Adrenal gland (tissue), 5 donors: ENCODE measurements at regions not wholly inside any gene's neighbourhood (a gene's known extent, or its start where the extent isn't known, plus 50 kb on each side); places are given as distances from the start of the nearest gene placed in this dataset.

Experiments used
- POLR2A ChIP-seq, 2 donors: fragments of 450-650 bp; IDR thresholded peaks; one replicate each; pipeline ENCODE4 v1.6.1; 2017; ENCODE audit warnings: antibody characterized with exemption in 2 of 2, mild to moderate bottlenecking in 2 of 2, moderate library complexity in 1 of 2
- TF ChIP-seq, protein P1 (sequence below), 6 experiments: fragments of 450-650 bp in 4 of 6; fragments of 200-600 bp in 2 of 6; sonication (generic) in 1 of 6; IDR thresholded peaks; 1 replicate in 5 of 6; 2 replicates in 1 of 6; pipeline versions ENCODE4 v1.5.1 to v1.8.0; 2016 to 2021; ENCODE audit warnings: antibody characterized with exemption in 6 of 6, mild to moderate bottlenecking in 2 of 6, moderate library complexity in 1 of 6
- donor health status: DM: no; HTN: no; CAD: no.

DNA sequence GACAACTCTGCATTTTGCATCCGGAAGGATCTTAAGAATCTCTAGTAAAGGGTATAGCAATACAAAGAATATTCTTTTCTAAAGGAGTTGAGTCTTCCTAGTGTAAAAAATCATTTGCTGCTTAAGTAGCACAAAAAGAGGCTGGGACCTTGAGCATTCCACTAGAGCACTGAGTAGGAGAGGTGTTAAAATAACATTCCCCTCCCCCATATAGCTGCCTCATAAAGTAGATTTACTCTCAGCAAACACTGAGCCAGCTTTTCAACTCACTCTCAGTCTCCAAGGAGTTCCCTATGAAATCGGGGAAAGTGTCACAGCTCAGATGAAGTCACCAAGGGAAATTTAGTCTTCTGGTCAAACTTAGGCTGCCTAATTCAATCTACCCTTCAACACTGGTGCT lies 592.7 kb downstream of the ETNK1 start:
- TF ChIP-seq, protein P1, sequence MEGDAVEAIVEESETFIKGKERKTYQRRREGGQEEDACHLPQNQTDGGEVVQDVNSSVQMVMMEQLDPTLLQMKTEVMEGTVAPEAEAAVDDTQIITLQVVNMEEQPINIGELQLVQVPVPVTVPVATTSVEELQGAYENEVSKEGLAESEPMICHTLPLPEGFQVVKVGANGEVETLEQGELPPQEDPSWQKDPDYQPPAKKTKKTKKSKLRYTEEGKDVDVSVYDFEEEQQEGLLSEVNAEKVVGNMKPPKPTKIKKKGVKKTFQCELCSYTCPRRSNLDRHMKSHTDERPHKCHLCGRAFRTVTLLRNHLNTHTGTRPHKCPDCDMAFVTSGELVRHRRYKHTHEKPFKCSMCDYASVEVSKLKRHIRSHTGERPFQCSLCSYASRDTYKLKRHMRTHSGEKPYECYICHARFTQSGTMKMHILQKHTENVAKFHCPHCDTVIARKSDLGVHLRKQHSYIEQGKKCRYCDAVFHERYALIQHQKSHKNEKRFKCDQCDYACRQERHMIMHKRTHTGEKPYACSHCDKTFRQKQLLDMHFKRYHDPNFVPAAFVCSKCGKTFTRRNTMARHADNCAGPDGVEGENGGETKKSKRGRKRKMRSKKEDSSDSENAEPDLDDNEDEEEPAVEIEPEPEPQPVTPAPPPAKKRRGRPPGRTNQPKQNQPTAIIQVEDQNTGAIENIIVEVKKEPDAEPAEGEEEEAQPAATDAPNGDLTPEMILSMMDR (IDR thresholded peaks at IDR 0.05), result no peak
- no peak for TF ChIP-seq POLR2A (IDR thresholded peaks at IDR 0.05)
